ENCODE measurements at regions not wholly inside any gene's neighbourhood (a gene's known extent, or its start where the extent isn't known, plus 50 kb on each side); places are given as distances from the start of the nearest gene placed in this dataset.

DNA sequence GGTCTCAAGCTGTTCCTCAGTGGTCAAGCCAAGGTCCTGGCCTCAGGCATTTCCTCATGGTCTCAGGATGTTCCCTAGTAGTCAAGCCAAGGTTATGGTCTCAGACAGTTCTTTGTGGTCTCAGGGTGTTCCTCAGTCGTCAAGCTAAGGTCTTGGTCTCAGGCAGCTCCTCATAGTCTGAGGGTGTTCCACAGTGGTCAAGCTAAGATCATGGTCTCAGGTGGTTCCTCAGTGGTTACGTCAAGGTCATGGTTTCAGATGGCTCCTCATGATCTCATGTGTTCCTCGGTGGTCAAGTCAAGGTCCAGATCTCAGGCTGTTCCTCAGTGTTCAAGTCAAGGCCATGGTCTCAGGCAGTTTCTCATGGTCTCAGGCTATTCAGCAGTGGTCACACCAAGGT is 540.1 kb downstream of the VRK1 start:
- DNase-seq (ENCODE audit: low read depth): no peak
- no peak for TF ChIP-seq CTCF (conservative IDR thresholded peaks at IDR 0.05; ENCODE audit: low read depth, low read length)
- no peak overlapping the region for H3K4me3 ChIP-seq (ENCODE audit: low read depth, low read length)

DNA sequence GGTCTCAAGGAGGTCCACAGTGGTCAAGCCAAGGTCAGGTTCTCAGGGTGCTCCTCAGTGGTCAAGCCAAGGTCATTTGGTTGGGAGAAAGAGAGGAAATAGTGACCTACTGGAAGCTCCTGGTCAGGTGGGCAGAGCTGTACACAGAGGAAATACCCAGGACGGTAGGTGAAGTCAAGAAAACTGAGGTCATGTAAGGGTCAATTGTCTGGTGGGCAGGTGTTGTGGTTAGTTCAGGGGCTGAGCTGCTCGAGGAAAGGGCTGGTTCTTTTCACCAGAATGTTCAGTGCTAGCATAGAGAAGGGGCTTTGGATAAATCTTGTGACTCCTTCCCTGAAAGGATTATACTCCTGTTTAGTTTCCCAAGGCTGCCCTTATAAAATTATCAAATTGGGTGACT is 540.5 kb downstream of the VRK1 start:
- TF ChIP-seq CTCF (conservative IDR thresholded peaks at IDR 0.05; ENCODE audit: low read depth, low read length): no peak
- H3K4me3 ChIP-seq (ENCODE audit: low read depth, low read length): no peak overlapping the region
- no peak for DNase-seq (ENCODE audit: low read depth)

- no peak for TF ChIP-seq CTCF (conservative IDR thresholded peaks at IDR 0.05; ENCODE audit: low read depth, low read length)
- no peak for DNase-seq (ENCODE audit: low read depth)
Measured at GRCh38 chr14:97344666-97345065, 547.5 kb downstream of the VRK1 start.

GRCh38 chr14:97346675-97347074 is 549.5 kb downstream of the VRK1 start:
- DNase-seq (ENCODE audit: low read depth): no peak
- H3K4me3 ChIP-seq (ENCODE audit: low read depth, low read length): no peak overlapping the region
- no peak for TF ChIP-seq CTCF (conservative IDR thresholded peaks at IDR 0.05; ENCODE audit: low read depth, low read length)

More at GRCh38 chr14:97344666-97345065, 547.5 kb downstream of the VRK1 start:
- H3K4me3 ChIP-seq (ENCODE audit: low read depth, low read length): no peak overlapping the region

DNA sequence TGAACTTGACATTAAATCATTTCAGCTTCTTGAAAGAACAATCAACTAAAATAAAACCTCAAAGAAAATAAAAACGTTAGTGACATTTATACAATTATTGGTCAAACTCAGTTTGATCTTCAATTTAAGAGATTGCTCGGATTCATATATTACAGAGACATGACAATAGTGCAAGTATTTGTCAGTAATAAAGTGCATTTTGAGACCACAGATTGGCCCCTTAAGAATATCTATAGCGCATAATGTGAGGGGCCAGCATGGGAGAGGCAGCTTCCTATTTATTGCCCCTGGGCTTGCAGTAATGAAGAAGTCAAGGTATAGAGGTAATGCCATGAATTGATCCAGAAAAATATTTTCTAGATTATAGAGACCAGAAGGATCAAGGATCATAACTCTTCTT is 552.3 kb downstream of the VRK1 start:
- no peak for TF ChIP-seq CTCF (conservative IDR thresholded peaks at IDR 0.05; ENCODE audit: low read depth, low read length)
- H3K4me3 ChIP-seq (ENCODE audit: low read depth, low read length): no peak overlapping the region
- DNase-seq (ENCODE audit: low read depth): no peak

GRCh38 chr14:97349946-97350345 is 552.8 kb downstream of the VRK1 start:
- TF ChIP-seq CTCF (conservative IDR thresholded peaks at IDR 0.05; ENCODE audit: low read depth, low read length): no peak
- DNase-seq (ENCODE audit: low read depth): no peak
- H3K4me3 ChIP-seq (ENCODE audit: low read depth, low read length): no peak overlapping the region

DNA sequence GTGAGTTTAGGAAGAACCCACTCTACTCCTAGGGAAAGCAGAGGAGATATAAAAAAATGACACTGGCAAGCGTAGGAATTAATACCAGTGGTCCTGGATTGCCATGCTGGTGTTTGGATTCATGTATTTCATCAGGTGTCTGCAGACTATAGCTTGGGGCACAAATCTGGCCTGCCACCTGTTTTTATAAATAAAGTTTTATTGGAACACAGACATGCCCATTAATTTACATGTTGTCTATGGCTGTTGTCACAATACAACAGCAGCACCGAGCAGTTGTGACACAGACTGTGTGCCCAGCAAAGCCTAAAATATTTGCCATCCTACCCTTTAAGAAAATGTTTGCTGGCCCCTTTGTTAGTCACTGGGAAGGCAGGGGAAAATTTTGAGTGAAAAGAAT is 553.2 kb downstream of the VRK1 start:
- TF ChIP-seq CTCF (conservative IDR thresholded peaks at IDR 0.05; ENCODE audit: low read depth, low read length): no peak
- H3K4me3 ChIP-seq (ENCODE audit: low read depth, low read length): no peak overlapping the region
- no peak for DNase-seq (ENCODE audit: low read depth)

All from choroid plexus epithelial cell (primary cell).